ENCODE measurements at regions not wholly inside any gene's neighbourhood (a gene's known extent, or its start where the extent isn't known, plus 50 kb on each side); places are given as distances from the start of the nearest gene placed in this dataset.
"Not testable (repeated sequence)": the region's sequence is repeated elsewhere in the genome, so short reads cannot be mapped to it uniquely, and the experiment has no call there.

DNA sequence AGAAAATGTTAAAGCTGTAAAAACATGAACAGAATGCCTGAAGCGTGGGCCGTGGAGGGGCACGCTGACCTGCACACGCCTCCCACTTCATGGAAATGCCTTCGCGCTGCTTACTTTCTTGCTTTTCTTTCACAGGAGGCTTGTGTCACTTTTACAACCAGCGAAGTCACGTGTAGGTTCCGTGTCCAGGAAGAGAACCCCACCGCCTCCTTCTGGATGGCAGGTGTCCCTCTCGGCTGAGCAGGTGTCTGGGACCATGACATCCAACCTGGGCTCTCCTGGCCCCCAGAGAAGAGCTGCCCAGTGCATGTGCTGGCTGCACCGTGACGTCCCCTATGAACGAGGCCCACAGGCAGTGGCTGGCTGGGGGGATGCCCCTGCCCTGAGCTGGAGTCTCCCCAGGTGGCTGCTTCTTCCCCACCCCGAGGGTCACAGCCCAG, 345.0 kb upstream of the SFSWAP start:
- intact Hi-C loops (cut with DNase I; ENCODE audit: low total_unique reads): no loop called here

DNA sequence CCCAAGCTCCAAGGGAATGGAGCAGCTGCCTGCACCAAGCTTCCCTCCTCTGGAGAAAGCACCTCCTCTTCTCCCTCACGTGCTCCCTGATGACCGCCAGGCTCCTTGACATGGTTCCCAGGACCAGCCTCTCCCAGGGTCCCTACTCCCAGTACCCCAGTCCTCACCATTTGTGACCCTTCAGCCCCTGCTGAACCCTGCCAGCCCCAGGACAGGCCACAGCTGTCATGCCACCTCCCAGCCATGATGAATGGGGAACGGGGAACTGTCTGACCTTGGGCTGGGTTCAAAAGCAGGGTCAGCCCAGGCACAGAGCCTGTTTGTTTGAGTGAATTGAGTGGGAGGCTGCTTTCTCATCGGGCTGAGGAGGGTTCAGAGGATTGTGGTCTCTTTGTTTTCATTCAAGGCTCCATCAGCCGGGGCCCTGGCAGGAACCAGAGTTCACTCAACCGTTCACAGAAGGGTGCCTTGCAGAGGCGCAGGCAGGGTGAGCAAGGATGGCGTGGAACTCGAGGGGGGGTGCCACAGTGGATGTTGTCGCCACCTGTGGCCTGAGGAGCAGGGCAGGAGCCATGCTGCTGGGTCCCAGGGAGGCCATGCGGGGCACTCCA, 344.5 kb upstream of the SFSWAP start:
- no peak for TF ChIP-seq CTCF (IDR thresholded peaks at IDR 0.05)
- H3K4me3 ChIP-seq (ENCODE audit: low read depth, poor library complexity, severe bottlenecking): no peak overlapping the region
- intact Hi-C loops (cut with DNase I; ENCODE audit: low total_unique reads): no loop called here
- peak in 1 of 2 donors; percentile 82 for DNase-seq (ENCODE audit: low spot score in 2 of 2)
- 72 to 77% methylated on average over 10 to 11 of the region's 11 CpGs for WGBS, 2 donors

More for the DNA sequence above, 345.0 kb upstream of the SFSWAP start:
- H3K4me3 ChIP-seq (ENCODE audit: low read depth, poor library complexity, severe bottlenecking): no peak overlapping the region
- DNase-seq (ENCODE audit: low spot score in 2 of 2): peak in 1 of 2 donors; percentile 81
- TF ChIP-seq CTCF (IDR thresholded peaks at IDR 0.05): no peak
- no peak for TF ChIP-seq POLR2A (IDR thresholded peaks at IDR 0.05)
- 81 to 84% methylated on average over 13 to 15 of the region's 15 CpGs for whole genome bisulfite sequencing, 2 donors

- peak in 1 of 2 donors; percentile 70 for DNase-seq (ENCODE audit: low spot score in 2 of 2)
- H3K4me3 ChIP-seq (ENCODE audit: low read depth, poor library complexity, severe bottlenecking); intact Hi-C loops (cut with DNase I; ENCODE audit: low total_unique reads): not testable (repeated sequence)
- WGBS, 2 donors: 89% methylated on average over 12 to 16 of the region's 27 CpGs
Measured at GRCh38 chr12:131367067-131367982, 343.6 kb upstream of the SFSWAP start.

DNA sequence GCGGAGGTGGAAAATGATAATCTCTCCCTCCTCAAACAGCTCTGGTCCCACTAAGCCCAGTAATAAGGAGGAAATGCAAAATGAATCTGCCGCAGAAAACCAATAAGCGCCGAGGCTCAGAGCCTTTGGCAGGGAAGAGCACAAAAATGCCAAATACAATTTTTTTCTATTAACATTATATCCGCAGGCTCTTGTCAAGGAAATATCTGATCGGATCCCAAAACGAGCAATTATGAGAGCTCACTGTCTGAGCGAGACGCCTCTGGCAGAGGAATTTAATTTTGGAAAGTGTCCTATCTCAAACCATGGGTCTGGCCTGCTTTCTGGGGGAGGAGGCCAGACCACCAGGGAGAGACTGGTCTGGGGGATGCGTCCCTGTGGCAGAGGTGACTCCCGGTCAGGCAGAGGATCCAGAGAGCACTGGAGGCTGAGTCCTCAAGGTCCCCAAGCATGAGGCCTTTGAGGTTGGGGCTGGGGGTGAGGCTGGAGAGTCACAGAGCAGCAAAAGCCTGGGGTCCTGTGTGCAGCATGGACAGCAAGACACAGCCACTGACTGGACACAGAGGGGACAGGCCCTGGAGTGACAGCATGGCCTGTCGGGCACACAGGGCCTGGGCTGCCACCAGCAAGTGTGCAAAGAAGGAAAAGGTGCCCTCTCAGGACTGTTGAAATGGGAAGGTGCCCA, 342.8 kb upstream of the SFSWAP start:
- TF ChIP-seq POLR2A (IDR thresholded peaks at IDR 0.05): no peak
- no peak for TF ChIP-seq CTCF (IDR thresholded peaks at IDR 0.05)
- peak in 1 of 2 donors; percentile 74 for DNase-seq (ENCODE audit: low spot score in 2 of 2)
- WGBS, 2 donors: 71% methylated on average over 12 of the region's 12 CpGs

DNA sequence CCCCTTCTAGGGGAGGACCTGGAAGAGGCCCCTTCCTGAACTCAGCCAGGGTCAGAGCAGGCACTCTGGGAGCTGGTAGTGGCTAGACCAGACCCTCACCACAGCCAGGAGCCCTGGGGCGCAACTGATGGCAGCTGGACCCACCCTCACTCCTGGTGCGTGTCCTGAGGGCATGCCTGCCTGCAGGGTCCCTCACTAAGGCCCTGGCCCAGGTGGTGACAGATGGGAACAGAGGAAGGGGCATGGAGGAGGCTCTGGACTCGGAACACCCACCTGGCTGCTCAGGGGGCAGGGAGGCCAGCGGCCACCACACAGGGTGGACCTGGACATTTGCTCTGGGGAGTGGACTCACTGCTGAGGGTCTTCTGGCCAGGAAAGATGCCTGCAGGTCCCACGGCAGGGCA, 342.2 kb upstream of the SFSWAP start:
- 84% methylated on average over 2 to 4 of the region's 5 CpGs for WGBS, 2 donors
- DNase-seq (ENCODE audit: low spot score in 2 of 2): peak in 1 of 2 donors; percentile 78
- H3K4me3 ChIP-seq (ENCODE audit: low read depth, poor library complexity, severe bottlenecking): no peak overlapping the region
- intact Hi-C loops (cut with DNase I; ENCODE audit: low total_unique reads): no loop called here
- no peak for TF ChIP-seq POLR2A (IDR thresholded peaks at IDR 0.05)
- TF ChIP-seq CTCF (IDR thresholded peaks at IDR 0.05): no peak

More for the DNA sequence above, 342.8 kb upstream of the SFSWAP start:
- intact Hi-C loops (cut with DNase I; ENCODE audit: low total_unique reads): no loop called here
- H3K4me3 ChIP-seq (ENCODE audit: low read depth, poor library complexity, severe bottlenecking): no peak overlapping the region

All from lower leg skin (tissue), 4 donors.